ENCODE measurements at regions not wholly inside any gene's neighbourhood (a gene's known extent, or its start where the extent isn't known, plus 50 kb on each side); places are given as distances from the start of the nearest gene placed in this dataset.

DNA sequence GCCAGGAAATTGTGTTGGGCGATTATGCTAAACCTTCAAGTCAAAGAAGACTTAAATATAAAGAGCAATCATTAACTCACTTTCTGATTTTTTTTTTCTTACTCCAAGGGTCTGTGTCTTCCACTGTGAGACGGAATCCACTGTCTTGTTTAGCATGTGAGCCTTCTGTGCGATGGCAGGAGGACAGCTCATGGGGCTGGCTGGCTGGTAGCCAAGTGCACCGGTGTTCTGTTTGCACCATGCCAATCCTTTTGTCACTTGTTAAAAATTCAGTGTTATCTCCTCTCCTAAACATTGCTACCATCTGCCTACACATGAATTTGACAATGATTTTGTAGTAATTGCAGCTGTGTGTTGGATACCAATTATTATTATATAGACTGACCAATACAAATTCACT, 1056.3 kb upstream of the IGFBP7 start:
- TF ChIP-seq, protein P1, sequence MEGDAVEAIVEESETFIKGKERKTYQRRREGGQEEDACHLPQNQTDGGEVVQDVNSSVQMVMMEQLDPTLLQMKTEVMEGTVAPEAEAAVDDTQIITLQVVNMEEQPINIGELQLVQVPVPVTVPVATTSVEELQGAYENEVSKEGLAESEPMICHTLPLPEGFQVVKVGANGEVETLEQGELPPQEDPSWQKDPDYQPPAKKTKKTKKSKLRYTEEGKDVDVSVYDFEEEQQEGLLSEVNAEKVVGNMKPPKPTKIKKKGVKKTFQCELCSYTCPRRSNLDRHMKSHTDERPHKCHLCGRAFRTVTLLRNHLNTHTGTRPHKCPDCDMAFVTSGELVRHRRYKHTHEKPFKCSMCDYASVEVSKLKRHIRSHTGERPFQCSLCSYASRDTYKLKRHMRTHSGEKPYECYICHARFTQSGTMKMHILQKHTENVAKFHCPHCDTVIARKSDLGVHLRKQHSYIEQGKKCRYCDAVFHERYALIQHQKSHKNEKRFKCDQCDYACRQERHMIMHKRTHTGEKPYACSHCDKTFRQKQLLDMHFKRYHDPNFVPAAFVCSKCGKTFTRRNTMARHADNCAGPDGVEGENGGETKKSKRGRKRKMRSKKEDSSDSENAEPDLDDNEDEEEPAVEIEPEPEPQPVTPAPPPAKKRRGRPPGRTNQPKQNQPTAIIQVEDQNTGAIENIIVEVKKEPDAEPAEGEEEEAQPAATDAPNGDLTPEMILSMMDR (IDR thresholded peaks at IDR 0.05): no peak
- TF ChIP-seq EP300 (IDR thresholded peaks at IDR 0.05): no peak
